ENCODE measurements at regions not wholly inside any gene's neighbourhood (a gene's known extent, or its start where the extent isn't known, plus 50 kb on each side); places are given as distances from the start of the nearest gene placed in this dataset.

- DNase-seq (ENCODE audit: low read depth in 4 of 6, low spot score in 6 of 6) = no peak
- Histone ChIP-seq H3K4me1 (ENCODE audit: control insufficient read depth, insufficient read depth, low read length) (no peaks in the 10 kb centered on the region), H3K27me3 (ENCODE audit: control insufficient read depth, insufficient read depth, low read length) (no peaks in the 10 kb centered on the region), H3K27ac (ENCODE audit: low read depth, low read length) (no peak overlapping the region), H3K4me3 (ENCODE audit: low read depth, low read length) (no peak overlapping the region), H3K9me3 (ENCODE audit: control insufficient read depth, insufficient read depth, low read length) (no peaks in the 10 kb centered on the region), H3K36me3 (ENCODE audit: control insufficient read depth, insufficient read depth, low read length) (peaks cover 8% of the 10 kb centered on the region)
- WGBS (ENCODE audit: insufficient coverage) = 0% methylated on average over 1 of the region's 2 CpGs
Observed at GRCh38 chr14:97946240-97946639, 1149.1 kb downstream of the VRK1 start.

DNA sequence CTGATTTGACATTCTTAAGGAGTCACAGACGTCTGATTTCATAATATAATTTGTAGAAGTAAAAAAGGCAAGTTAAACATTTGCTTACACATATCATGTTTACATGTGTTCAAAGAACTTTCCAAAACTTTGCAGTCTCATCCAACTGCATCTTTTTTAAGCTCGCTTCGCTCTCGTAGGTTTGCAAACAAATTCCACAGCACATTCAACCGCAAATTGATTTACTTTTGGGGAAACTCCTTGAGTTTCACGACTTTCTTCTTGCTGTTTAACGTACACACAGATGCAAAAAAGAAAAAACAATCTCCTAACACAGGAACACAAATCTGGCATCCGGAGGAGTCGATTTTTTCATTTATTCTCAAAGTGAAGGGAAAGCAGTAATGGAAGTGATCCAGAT lies 1149.5 kb downstream of the VRK1 start:
- 67% methylated on average over 4 of the region's 9 CpGs for WGBS (ENCODE audit: insufficient coverage)
- no peak overlapping the region for H3K4me3 ChIP-seq (ENCODE audit: low read depth, low read length)
- peak in 1 of 6 donors; percentile 67 for DNase-seq (ENCODE audit: low read depth in 4 of 6, low spot score in 6 of 6)
- no peaks in the 10 kb centered on the region for H3K27me3 ChIP-seq (ENCODE audit: control insufficient read depth, insufficient read depth, low read length)
- peaks cover 8% of the 10 kb centered on the region for H3K36me3 ChIP-seq (ENCODE audit: control insufficient read depth, insufficient read depth, low read length)
- H3K9me3 ChIP-seq (ENCODE audit: control insufficient read depth, insufficient read depth, low read length) = no peaks in the 10 kb centered on the region
- H3K27ac ChIP-seq (ENCODE audit: low read depth, low read length) = no peak overlapping the region
- no peaks in the 10 kb centered on the region for H3K4me1 ChIP-seq (ENCODE audit: control insufficient read depth, insufficient read depth, low read length)

- Histone ChIP-seq H3K27ac (ENCODE audit: low read depth, low read length) (no peak overlapping the region), H3K36me3 (ENCODE audit: control insufficient read depth, insufficient read depth, low read length) (peaks cover 8% of the 10 kb centered on the region), H3K27me3 (ENCODE audit: control insufficient read depth, insufficient read depth, low read length) (no peaks in the 10 kb centered on the region), H3K9me3 (ENCODE audit: control insufficient read depth, insufficient read depth, low read length) (no peaks in the 10 kb centered on the region), H3K4me3 (ENCODE audit: low read depth, low read length) (no peak overlapping the region), H3K4me1 (ENCODE audit: control insufficient read depth, insufficient read depth, low read length) (no peaks in the 10 kb centered on the region)
- WGBS (ENCODE audit: insufficient coverage) = 81% methylated on average over 13 of the region's 13 CpGs
- no peak for DNase-seq (ENCODE audit: low read depth in 4 of 6, low spot score in 6 of 6)
Observed at GRCh38 chr14:97948841-97949240, 1151.7 kb downstream of the VRK1 start.

DNA sequence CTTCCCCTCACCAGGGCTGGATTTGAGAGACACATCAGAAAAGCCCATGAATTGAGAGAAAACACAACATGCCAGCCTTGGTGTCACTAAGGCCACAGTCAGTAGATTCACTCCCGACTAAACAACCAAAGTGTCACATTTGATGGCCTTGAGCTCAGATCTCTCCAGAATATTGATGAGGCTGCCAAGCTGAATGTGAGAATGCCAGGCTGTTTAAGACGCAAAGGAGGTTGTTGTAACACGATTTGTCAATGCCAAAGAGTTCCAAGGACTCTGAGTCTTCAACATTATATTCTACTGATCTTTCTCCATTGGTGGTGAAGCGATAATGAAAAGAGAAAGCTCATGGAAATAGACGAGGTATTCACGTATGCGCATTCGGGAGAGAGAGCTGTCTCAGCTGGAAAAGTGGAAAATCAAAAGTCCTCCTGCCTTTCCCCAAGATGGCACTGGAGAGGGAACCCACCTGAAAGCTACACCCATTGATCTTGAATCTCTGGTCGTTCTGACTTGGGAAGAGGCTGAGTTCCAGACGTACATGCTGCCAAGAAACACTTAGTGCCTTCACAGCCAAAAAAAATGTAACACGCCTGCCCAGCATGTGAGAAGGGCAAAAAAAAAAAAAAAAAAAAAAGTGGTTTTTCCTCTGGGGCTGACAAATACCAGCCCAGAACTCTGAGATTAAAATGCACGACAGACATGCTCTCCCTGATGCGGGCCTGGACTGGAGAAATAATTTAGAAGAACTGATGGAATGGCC lies 1159.6 kb downstream of the VRK1 start:
- peak in 2 of 6 donors; percentile 9 to 63 for DNase-seq (ENCODE audit: low read depth in 4 of 6, low spot score in 6 of 6)
- WGBS (ENCODE audit: insufficient coverage) = 55% methylated on average over 3 of the region's 13 CpGs
- no peak overlapping the region for H3K4me3 ChIP-seq (ENCODE audit: low read depth, low read length)
- H3K4me1 ChIP-seq (ENCODE audit: control insufficient read depth, insufficient read depth, low read length) = no peaks in the 10 kb centered on the region
- peaks cover 2% of the 10 kb centered on the region for H3K9me3 ChIP-seq (ENCODE audit: control insufficient read depth, insufficient read depth, low read length)
- no peak overlapping the region for H3K27ac ChIP-seq (ENCODE audit: low read depth, low read length)
- no peaks in the 10 kb centered on the region for H3K27me3 ChIP-seq (ENCODE audit: control insufficient read depth, insufficient read depth, low read length)
- no peaks in the 10 kb centered on the region for H3K36me3 ChIP-seq (ENCODE audit: control insufficient read depth, insufficient read depth, low read length)

DNA sequence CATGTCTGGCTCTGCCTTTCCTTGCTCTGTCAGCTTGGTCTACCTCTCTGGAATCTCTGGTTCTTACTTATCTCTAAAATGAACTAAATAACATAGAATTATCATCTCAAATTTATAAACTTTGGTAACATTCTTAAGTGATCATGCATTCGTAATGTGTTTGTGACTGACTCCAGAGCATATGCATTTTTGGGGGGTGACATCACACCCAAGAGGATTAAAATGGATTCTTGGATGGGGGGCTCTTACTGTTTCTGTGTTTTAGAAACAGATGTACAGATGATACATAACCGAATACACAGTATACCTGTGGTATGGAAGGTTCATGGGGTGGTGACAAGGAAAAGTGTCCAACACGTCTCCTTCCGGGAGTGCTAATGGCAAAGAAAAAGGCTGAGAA lies 1162.1 kb downstream of the VRK1 start:
- peaks cover 2% of the 10 kb centered on the region for H3K9me3 ChIP-seq (ENCODE audit: control insufficient read depth, insufficient read depth, low read length)
- no peak for DNase-seq (ENCODE audit: low read depth in 4 of 6, low spot score in 6 of 6)

GRCh38 chr14:97960436-97960835 lies 1163.3 kb downstream of the VRK1 start:
- no CpG with 5 or more reads among the region's 4 CpGs for WGBS (ENCODE audit: insufficient coverage)
- no peak for DNase-seq (ENCODE audit: low read depth in 4 of 6, low spot score in 6 of 6)
- no peaks in the 10 kb centered on the region for H3K4me1 ChIP-seq (ENCODE audit: control insufficient read depth, insufficient read depth, low read length)

More for the DNA sequence above, 1162.1 kb downstream of the VRK1 start:
- no peak overlapping the region for H3K27ac ChIP-seq (ENCODE audit: low read depth, low read length)
- no peaks in the 10 kb centered on the region for H3K36me3 ChIP-seq (ENCODE audit: control insufficient read depth, insufficient read depth, low read length)
- H3K4me3 ChIP-seq (ENCODE audit: low read depth, low read length) = no peak overlapping the region
- no peaks in the 10 kb centered on the region for H3K4me1 ChIP-seq (ENCODE audit: control insufficient read depth, insufficient read depth, low read length)
- WGBS (ENCODE audit: insufficient coverage) = 90% methylated on average over 3 of the region's 4 CpGs
- H3K27me3 ChIP-seq (ENCODE audit: control insufficient read depth, insufficient read depth, low read length) = no peaks in the 10 kb centered on the region

DNA sequence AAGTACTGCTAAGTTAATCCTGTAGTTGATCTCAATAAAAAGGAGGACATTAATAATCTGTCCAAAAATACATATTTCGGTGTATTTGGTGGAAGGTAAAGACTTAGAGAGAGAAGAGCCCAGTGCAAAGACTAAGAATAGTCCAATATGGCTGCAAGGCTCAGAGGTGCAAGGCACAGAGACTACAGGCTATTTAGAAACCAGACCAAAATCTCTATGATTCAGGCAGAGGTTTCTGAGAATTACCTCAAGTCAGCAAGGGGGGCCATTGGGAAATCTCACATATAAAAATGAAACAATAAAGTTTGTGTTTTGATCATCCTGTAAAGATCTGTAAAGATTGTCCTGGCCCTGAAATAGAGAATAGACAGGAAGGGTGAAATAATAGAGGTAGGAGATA lies 1173.0 kb downstream of the VRK1 start:
- H3K27ac ChIP-seq (ENCODE audit: low read depth, low read length) = no peak overlapping the region

More at GRCh38 chr14:97960436-97960835, 1163.3 kb downstream of the VRK1 start:
- H3K4me3 ChIP-seq (ENCODE audit: low read depth, low read length) = no peak overlapping the region
- peaks cover 2% of the 10 kb centered on the region for H3K9me3 ChIP-seq (ENCODE audit: control insufficient read depth, insufficient read depth, low read length)
- H3K27me3 ChIP-seq (ENCODE audit: control insufficient read depth, insufficient read depth, low read length) = no peaks in the 10 kb centered on the region
- H3K36me3 ChIP-seq (ENCODE audit: control insufficient read depth, insufficient read depth, low read length) = no peaks in the 10 kb centered on the region
- H3K27ac ChIP-seq (ENCODE audit: low read depth, low read length) = no peak overlapping the region

DNA sequence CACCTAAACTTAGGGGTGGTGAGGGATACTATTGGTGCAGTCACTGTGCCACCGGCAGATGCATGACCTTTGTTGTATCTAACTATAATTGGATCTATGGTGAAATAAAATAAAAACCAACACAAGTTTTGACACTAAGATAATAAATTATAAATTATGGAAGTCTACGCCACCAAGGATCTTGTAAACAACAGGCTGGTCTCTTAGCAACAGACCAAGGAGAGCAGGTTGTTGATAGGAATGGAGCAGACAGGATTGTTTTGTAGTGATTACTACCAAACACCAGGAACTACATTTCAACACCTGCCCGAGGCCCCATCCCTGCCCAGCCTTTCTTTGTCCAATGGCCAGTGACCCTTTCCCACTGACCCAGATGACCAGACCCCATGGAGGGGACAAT lies 1178.0 kb downstream of the VRK1 start:
- no CpG with 5 or more reads among the region's 3 CpGs for WGBS (ENCODE audit: insufficient coverage)
- no peak overlapping the region for H3K27ac ChIP-seq (ENCODE audit: low read depth, low read length)
- H3K27me3 ChIP-seq (ENCODE audit: control insufficient read depth, insufficient read depth, low read length) = no peaks in the 10 kb centered on the region
- H3K4me3 ChIP-seq (ENCODE audit: low read depth, low read length) = no peak overlapping the region
- no peaks in the 10 kb centered on the region for H3K9me3 ChIP-seq (ENCODE audit: control insufficient read depth, insufficient read depth, low read length)
- peaks cover 23% of the 10 kb centered on the region for H3K4me1 ChIP-seq (ENCODE audit: control insufficient read depth, insufficient read depth, low read length)
- DNase-seq (ENCODE audit: low read depth in 4 of 6, low spot score in 6 of 6) = peak in 2 of 6 donors; percentile 28 to 54
- H3K36me3 ChIP-seq (ENCODE audit: control insufficient read depth, insufficient read depth, low read length) = no peaks in the 10 kb centered on the region

More for the DNA sequence above, 1173.0 kb downstream of the VRK1 start:
- Histone ChIP-seq H3K4me1 (ENCODE audit: control insufficient read depth, insufficient read depth, low read length) (no peaks in the 10 kb centered on the region), H3K9me3 (ENCODE audit: control insufficient read depth, insufficient read depth, low read length) (no peaks in the 10 kb centered on the region), H3K4me3 (ENCODE audit: low read depth, low read length) (no peak overlapping the region), H3K36me3 (ENCODE audit: control insufficient read depth, insufficient read depth, low read length) (peaks cover 5% of the 10 kb centered on the region), H3K27me3 (ENCODE audit: control insufficient read depth, insufficient read depth, low read length) (no peaks in the 10 kb centered on the region)
- DNase-seq (ENCODE audit: low read depth in 4 of 6, low spot score in 6 of 6) = no peak
- WGBS (ENCODE audit: insufficient coverage) = no CpG with 5 or more reads among the region's 1 CpG

- Histone ChIP-seq H3K4me3 (ENCODE audit: low read depth, low read length) (no peak overlapping the region), H3K9me3 (ENCODE audit: control insufficient read depth, insufficient read depth, low read length) (no peaks in the 10 kb centered on the region)
- 89% methylated on average over 4 of the region's 6 CpGs for WGBS (ENCODE audit: insufficient coverage)
Observed at GRCh38 chr14:97975962-97976361, 1178.8 kb downstream of the VRK1 start.

DNA sequence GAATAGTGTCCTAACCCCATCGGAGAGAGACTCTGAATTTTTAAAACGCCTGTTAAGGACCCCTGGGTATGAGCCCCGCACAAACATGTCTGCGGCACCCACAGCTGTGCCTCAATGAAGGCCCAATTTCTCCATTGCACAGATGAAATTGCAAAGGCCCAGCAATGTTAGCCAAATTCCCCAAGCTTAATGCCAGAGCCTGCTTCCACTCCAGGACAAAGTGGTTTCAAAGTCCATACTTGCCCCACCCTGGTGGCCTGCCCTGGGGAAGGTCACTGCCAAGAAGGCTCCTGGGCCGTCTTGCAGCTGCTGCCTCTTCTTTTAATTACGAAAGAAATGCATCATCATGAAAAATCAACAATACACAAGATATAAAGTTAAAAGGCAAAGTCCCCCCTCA lies 1179.7 kb downstream of the VRK1 start:
- 56% methylated on average over 4 of the region's 6 CpGs for WGBS (ENCODE audit: insufficient coverage)
- H3K27ac ChIP-seq (ENCODE audit: low read depth, low read length) = peak overlapping the region; percentile 82
- H3K4me3 ChIP-seq (ENCODE audit: low read depth, low read length) = no peak overlapping the region
- H3K36me3 ChIP-seq (ENCODE audit: control insufficient read depth, insufficient read depth, low read length) = no peaks in the 10 kb centered on the region
- H3K4me1 ChIP-seq (ENCODE audit: control insufficient read depth, insufficient read depth, low read length) = peaks cover 23% of the 10 kb centered on the region
- H3K27me3 ChIP-seq (ENCODE audit: control insufficient read depth, insufficient read depth, low read length) = no peaks in the 10 kb centered on the region
- DNase-seq (ENCODE audit: low read depth in 4 of 6, low spot score in 6 of 6) = peak in 2 of 6 donors; percentile 7 to 13
- H3K9me3 ChIP-seq (ENCODE audit: control insufficient read depth, insufficient read depth, low read length) = no peaks in the 10 kb centered on the region

More at GRCh38 chr14:97975962-97976361, 1178.8 kb downstream of the VRK1 start:
- peaks cover 23% of the 10 kb centered on the region for H3K4me1 ChIP-seq (ENCODE audit: control insufficient read depth, insufficient read depth, low read length)
- no peak for DNase-seq (ENCODE audit: low read depth in 4 of 6, low spot score in 6 of 6)
- H3K27me3 ChIP-seq (ENCODE audit: control insufficient read depth, insufficient read depth, low read length) = no peaks in the 10 kb centered on the region
- H3K27ac ChIP-seq (ENCODE audit: low read depth, low read length) = no peak overlapping the region
- no peaks in the 10 kb centered on the region for H3K36me3 ChIP-seq (ENCODE audit: control insufficient read depth, insufficient read depth, low read length)

Data from spinal cord (tissue), 9 donors.